NCI-H128 (cell line): ENCODE measurements at regions not wholly inside any gene's neighbourhood (a gene's known extent, or its start where the extent isn't known, plus 50 kb on each side); places are given as distances from the start of the nearest gene placed in this dataset.

Source experiments
- DNase-seq: peaks from one replicate; lab custom pipeline; 2025; ENCODE audit not compliant: unreplicated experiment; lab: John Stamatoyannopoulos, UW

- DNase-seq, result no peak
These were observed 344.2 kb upstream of the MCTP2 start for GRCh38 chr15:93887151-93887550.

- no peak for DNase-seq
These were observed 348.6 kb upstream of the MCTP2 start for GRCh38 chr15:93882779-93883178.

- no peak for DNase-seq
These were observed 349.2 kb upstream of the MCTP2 start for GRCh38 chr15:93882141-93882540.

GRCh38 chr15:93881310-93881709 is 350.1 kb upstream of the MCTP2 start:
- DNase-seq, result no peak

- DNase-seq, result no peak
These were observed 351.0 kb upstream of the MCTP2 start for GRCh38 chr15:93880358-93880757.

- no peak for DNase-seq
These were observed 360.8 kb upstream of the MCTP2 start for GRCh38 chr15:93870583-93870982.

- DNase-seq, result no peak
These were observed 364.4 kb upstream of the MCTP2 start for GRCh38 chr15:93866948-93867347.

GRCh38 chr15:93866476-93866875 is 364.9 kb upstream of the MCTP2 start:
- no peak for DNase-seq

GRCh38 chr15:93865586-93865985 is 365.8 kb upstream of the MCTP2 start:
- no peak for DNase-seq

- no peak for DNase-seq
These were observed 368.6 kb upstream of the MCTP2 start for GRCh38 chr15:93862791-93863190.

GRCh38 chr15:93861956-93862741 is 369.2 kb upstream of the MCTP2 start:
- no peak for DNase-seq

GRCh38 chr15:93861413-93861812 is 369.9 kb upstream of the MCTP2 start:
- no peak for DNase-seq

GRCh38 chr15:93860701-93861100 is 370.7 kb upstream of the MCTP2 start:
- no peak for DNase-seq

GRCh38 chr15:93859176-93859575 is 372.2 kb upstream of the MCTP2 start:
- DNase-seq, result no peak

- DNase-seq, result no peak
These were observed 376.1 kb upstream of the MCTP2 start for GRCh38 chr15:93855181-93855826.

- DNase-seq, result no peak
These were observed 377.3 kb upstream of the MCTP2 start for GRCh38 chr15:93854088-93854487.

- DNase-seq, result no peak
These were observed 378.6 kb upstream of the MCTP2 start for GRCh38 chr15:93852761-93853160.

- DNase-seq, result no peak
These were observed 382.9 kb upstream of the MCTP2 start for GRCh38 chr15:93848490-93848889.

- no peak for DNase-seq
These were observed 383.3 kb upstream of the MCTP2 start for GRCh38 chr15:93848076-93848475.

GRCh38 chr15:93846148-93846547 is 385.2 kb upstream of the MCTP2 start:
- no peak for DNase-seq

GRCh38 chr15:93837450-93837849 is 393.9 kb upstream of the MCTP2 start:
- DNase-seq, result no peak

GRCh38 chr15:93835344-93835743 is 396.0 kb upstream of the MCTP2 start:
- DNase-seq, result no peak

- DNase-seq, result no peak
These were observed 399.7 kb upstream of the MCTP2 start for GRCh38 chr15:93831641-93832040.
